ENCODE measurements at regions not wholly inside any gene's neighbourhood (a gene's known extent, or its start where the extent isn't known, plus 50 kb on each side); places are given as distances from the start of the nearest gene placed in this dataset.

GRCh38 chr6:24997231-24997630 lies 61.5 kb upstream of the RIPOR2 start:
- H3K27ac Mint-ChIP-seq, result peak overlapping the region; percentile 11
- POLR2A ChIA-PET, result no interaction called here

GRCh38 chr6:24997905-24998304 lies 62.1 kb upstream of the RIPOR2 start:
- no peak overlapping the region for H3K27ac Mint-ChIP-seq

More at GRCh38 chr6:24997231-24997630, 61.5 kb upstream of the RIPOR2 start:
- Mint-ChIP-seq H3K27me3 (no peaks in the 10 kb centered on the region), H3K4me1 (ENCODE audit: low read depth) (peaks cover 46% of the 10 kb centered on the region), H3K9me3 (peaks cover 4% of the 10 kb centered on the region), H3K36me3 (ENCODE audit: low read depth) (peaks cover 3% of the 10 kb centered on the region), H3K4me3 (no peak overlapping the region)
- CTCF ChIA-PET, result interaction anchor here (1.0 to 2.1 kb wide), 4 partner anchors 20 to 74 kb away, joined by 3 to 5 read pairs (median 4); no protein-coding TSS in a partner anchor
- no peak for DNase-seq
- no peak for ATAC-seq
- TF ChIP-seq CTCF (IDR thresholded peaks at IDR 0.05), result no peak
- intact Hi-C loops (cut with micrococcal nuclease), result no loop called here

GRCh38 chr6:25002326-25003091 lies 66.7 kb upstream of the RIPOR2 start:
- DNase-seq (no peak), ATAC-seq (no peak)
- no peak for TF ChIP-seq CTCF (IDR thresholded peaks at IDR 0.05)
- intact Hi-C loops (cut with micrococcal nuclease), result no loop called here
- H3K9me3 Mint-ChIP-seq, result no peaks in the 10 kb centered on the region
- no peaks in the 10 kb centered on the region for H3K36me3 Mint-ChIP-seq (ENCODE audit: low read depth)
- ChIA-PET CTCF (interaction anchor here (0.7 to 12.4 kb wide), 3 partner anchors 11 to 70 kb away, joined by 3 to 118 read pairs (median 6); no protein-coding TSS in a partner anchor), POLR2A (interaction anchor here (0.8 to 1.0 kb wide), 2 partner anchors 20 to 34 kb away, joined by 3 read pairs; no protein-coding TSS in a partner anchor)
- H3K27me3 Mint-ChIP-seq, result no peaks in the 10 kb centered on the region
- no peak overlapping the region for H3K4me3 Mint-ChIP-seq
- peaks cover 66% of the 10 kb centered on the region for H3K4me1 Mint-ChIP-seq (ENCODE audit: low read depth)
- H3K27ac Mint-ChIP-seq, result no peak overlapping the region

More at GRCh38 chr6:24997905-24998304, 62.1 kb upstream of the RIPOR2 start:
- peaks cover 4% of the 10 kb centered on the region for H3K9me3 Mint-ChIP-seq
- CTCF ChIA-PET, result interaction anchor here (1.0 to 2.1 kb wide), 5 partner anchors 20 to 73 kb away, joined by 3 to 5 read pairs (median 4); no protein-coding TSS in a partner anchor
- H3K36me3 Mint-ChIP-seq (ENCODE audit: low read depth), result peaks cover 3% of the 10 kb centered on the region
- ATAC-seq (no peak), DNase-seq (no peak)
- H3K4me1 Mint-ChIP-seq (ENCODE audit: low read depth), result peaks cover 50% of the 10 kb centered on the region
- H3K4me3 Mint-ChIP-seq, result no peak overlapping the region
- no peaks in the 10 kb centered on the region for H3K27me3 Mint-ChIP-seq
- no peak for TF ChIP-seq CTCF (IDR thresholded peaks at IDR 0.05)
- POLR2A ChIA-PET, result no interaction called here
- intact Hi-C loops (cut with micrococcal nuclease), result no loop called here

- TF ChIP-seq CTCF (IDR thresholded peaks at IDR 0.05), result no peak
- ATAC-seq (no peak), DNase-seq (no peak)
- ChIA-PET POLR2A (interaction anchor here (1.1 to 2.3 kb wide), 5 partner anchors 13 to 171 kb away, joined by 3 to 7 read pairs (median 6); no protein-coding TSS in a partner anchor), CTCF (interaction anchor here (1.2 to 12.4 kb wide), 4 partner anchors 10 to 69 kb away, joined by 3 to 118 read pairs (median 46); partner anchors contain the start of gene RIPOR2)
- no peaks in the 10 kb centered on the region for H3K9me3 Mint-ChIP-seq
- H3K36me3 Mint-ChIP-seq (ENCODE audit: low read depth), result no peaks in the 10 kb centered on the region
- peaks cover 71% of the 10 kb centered on the region for H3K4me1 Mint-ChIP-seq (ENCODE audit: low read depth)
- H3K27ac Mint-ChIP-seq, result no peak overlapping the region
- intact Hi-C loops (cut with micrococcal nuclease), result no loop called here
- H3K27me3 Mint-ChIP-seq, result no peaks in the 10 kb centered on the region
- no peak overlapping the region for H3K4me3 Mint-ChIP-seq
Measured at GRCh38 chr6:25004357-25004756, 68.6 kb upstream of the RIPOR2 start.

- peak overlapping the region; percentile 40 for H3K27ac Mint-ChIP-seq
- no peaks in the 10 kb centered on the region for H3K9me3 Mint-ChIP-seq
- ChIA-PET POLR2A (interaction anchor here (0.7 to 2.3 kb wide), 10 partner anchors 10 to 81 kb away, joined by 3 to 7 read pairs (median 4); no protein-coding TSS in a partner anchor), CTCF (interaction anchor here (1.0 to 12.4 kb wide), 10 partner anchors 9 to 208 kb away, joined by 3 to 118 read pairs (median 8); partner anchors contain the start of gene RIPOR2)
- H3K36me3 Mint-ChIP-seq (ENCODE audit: low read depth), result no peaks in the 10 kb centered on the region
- intact Hi-C loops (cut with micrococcal nuclease), result no loop called here
- no peak for TF ChIP-seq CTCF (IDR thresholded peaks at IDR 0.05)
- peaks cover 73% of the 10 kb centered on the region for H3K4me1 Mint-ChIP-seq (ENCODE audit: low read depth)
- DNase-seq, result no peak
- H3K27me3 Mint-ChIP-seq, result no peaks in the 10 kb centered on the region
- ATAC-seq, result no peak
- H3K4me3 Mint-ChIP-seq, result no peak overlapping the region
Measured at GRCh38 chr6:25005010-25005409, 69.2 kb upstream of the RIPOR2 start.

Measured in activated CD8-positive, alpha-beta T cell treated with anti-CD3 and anti-CD28 coated beads for 36 hours (primary cell).